ENCODE measurements at regions not wholly inside any gene's neighbourhood (a gene's known extent, or its start where the extent isn't known, plus 50 kb on each side); places are given as distances from the start of the nearest gene placed in this dataset.

DNA sequence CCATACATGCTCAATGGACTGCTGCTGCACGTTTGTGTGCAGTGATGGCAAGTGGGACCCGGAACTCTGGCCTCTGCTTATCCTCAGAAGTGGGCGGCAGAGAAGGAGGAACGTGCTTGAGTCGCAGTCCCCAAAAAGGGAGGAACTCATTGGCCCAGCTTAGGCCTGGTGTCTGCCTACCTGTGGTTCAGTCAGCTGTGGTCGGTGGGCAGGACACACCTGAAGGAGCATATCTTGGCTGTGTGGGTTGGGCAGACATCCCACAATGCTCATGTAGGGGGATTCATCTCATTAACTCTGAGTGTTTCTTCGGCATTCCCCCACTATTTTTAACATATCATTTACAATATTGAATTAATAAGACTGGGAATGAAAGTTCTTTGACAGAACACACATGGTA is 122.9 kb upstream of the IL12B start:
- no peak for DNase-seq (ENCODE audit: low read depth in 2 of 2)

DNA sequence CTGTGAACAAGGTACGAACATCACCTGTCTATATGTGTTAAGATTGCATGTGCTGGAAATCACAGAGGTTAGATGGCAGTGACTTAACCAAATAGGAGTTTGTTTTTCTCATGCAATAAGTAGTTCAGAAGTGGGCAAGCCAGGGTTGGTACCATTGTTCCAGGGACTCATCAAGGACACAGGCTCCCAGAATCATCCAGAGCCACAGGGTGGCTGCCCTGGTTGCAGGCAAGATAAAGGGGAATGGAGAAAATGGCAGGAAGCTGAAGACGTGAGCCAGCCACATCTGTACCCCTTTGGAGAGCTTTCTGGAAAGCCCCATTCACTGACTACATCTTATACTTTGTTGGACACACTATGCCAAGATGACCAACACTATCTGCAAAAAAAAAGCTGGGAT is 126.0 kb upstream of the IL12B start:
- no peak for DNase-seq (ENCODE audit: low read depth in 2 of 2)

DNA sequence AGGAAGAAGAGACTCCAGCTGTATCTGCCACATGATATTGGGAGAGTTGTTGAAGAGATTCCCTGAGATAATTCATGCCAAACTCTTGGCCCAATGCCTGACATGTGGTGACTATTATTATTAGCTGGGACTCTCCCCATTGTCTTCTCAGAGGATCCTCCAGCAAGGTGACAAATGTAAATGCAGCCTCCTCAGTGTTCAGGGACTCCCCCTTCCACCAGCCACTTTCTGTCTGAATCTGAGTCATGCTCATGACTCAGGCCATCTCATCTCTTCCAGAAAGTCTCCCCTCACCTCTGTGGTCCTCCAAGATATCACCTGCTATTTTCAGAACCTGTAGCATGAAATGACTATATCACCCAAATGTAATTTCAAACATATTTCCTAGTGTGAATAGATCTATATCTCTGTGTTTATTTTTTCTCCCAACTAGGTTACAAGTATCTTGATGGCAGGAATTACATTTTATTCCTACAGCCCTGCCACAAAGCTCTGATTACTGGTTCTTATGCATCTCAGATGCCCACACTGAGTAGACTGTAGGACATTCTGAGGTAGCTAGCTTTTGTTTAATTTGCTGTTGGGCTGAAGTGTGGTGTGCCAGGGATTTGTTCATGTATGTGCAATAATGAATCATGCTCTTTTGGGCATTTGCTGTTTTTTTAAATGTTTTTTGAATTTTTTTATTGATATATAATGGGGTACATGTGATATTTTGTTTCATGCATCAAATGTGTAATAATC is 126.6 kb upstream of the IL12B start:
- peak; percentile 43 to 54 for DNase-seq (ENCODE audit: low read depth in 2 of 2)

GRCh38 chr5:159458217-159458711 is 128.0 kb upstream of the IL12B start:
- no peak for DNase-seq (ENCODE audit: low read depth in 2 of 2)

DNA sequence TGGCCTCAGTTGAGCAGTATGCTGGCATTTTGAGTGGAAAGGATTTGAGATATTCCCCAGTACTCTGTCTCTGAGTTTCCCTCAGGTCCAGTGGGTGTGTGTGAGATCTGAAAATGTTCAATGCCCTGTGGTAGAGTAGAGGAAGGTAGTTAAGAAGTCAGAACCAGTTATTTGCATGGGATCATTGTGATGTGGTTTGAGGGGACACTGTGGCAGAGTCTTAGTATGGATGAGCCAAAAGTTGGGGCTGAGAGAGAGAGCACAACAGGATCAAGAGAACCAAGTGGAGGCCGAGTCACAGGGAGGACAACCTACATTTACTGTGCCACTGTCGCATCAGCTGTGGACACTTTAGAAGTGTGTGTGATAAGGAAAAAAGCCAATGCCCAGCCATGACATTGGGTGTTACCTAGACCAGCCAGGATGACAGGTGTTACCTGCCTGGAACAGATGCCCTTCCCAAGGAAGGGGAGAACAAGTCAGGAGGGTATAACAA is 128.9 kb upstream of the IL12B start:
- no peak for DNase-seq (ENCODE audit: low read depth in 2 of 2)

GRCh38 chr5:159459951-159460538 is 129.8 kb upstream of the IL12B start:
- DNase-seq (ENCODE audit: low read depth in 2 of 2): no peak

GRCh38 chr5:159463590-159464321 is 133.5 kb upstream of the IL12B start:
- no peak for DNase-seq (ENCODE audit: low read depth in 2 of 2)

DNA sequence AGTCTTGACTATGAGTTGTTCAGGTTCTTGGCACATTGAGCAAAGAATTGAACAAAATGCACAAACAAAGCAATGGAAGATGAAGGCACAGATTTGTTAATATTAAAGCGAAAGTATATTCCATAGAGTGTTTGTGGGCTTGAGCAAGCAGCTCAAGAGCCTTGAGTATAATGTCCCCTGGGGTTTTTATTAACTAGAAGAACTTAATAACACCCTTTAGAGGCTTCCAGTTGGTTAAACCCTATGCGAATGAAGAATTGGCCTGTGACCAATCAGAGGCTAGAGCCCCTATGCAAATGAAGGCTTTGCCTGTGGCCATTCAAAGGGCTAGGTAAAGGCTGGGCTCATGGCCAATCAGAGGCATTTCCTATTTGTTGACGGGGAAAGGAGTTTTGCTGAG is 135.3 kb upstream of the IL12B start:
- DNase-seq (ENCODE audit: low read depth in 2 of 2): no peak

DNA sequence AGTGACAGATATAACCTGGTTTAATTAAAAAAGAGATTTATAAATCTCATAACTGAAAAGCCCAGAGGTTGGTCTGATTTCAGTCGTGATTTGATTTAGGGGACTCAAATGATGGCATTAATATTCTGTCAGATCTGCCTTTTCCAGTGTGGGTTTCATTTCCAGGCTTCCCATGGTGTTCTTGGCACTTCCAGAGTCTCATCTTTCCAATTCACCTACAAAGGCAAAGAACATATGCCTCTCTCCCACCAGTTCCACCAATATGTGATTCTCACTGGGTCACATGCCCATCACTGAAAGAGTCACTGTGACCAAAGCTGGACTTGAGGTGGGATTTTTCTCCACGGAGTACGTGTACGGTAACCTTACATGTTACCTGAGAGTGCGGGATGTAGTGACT is 137.4 kb upstream of the IL12B start:
- DNase-seq (ENCODE audit: low read depth in 2 of 2): no peak

DNA sequence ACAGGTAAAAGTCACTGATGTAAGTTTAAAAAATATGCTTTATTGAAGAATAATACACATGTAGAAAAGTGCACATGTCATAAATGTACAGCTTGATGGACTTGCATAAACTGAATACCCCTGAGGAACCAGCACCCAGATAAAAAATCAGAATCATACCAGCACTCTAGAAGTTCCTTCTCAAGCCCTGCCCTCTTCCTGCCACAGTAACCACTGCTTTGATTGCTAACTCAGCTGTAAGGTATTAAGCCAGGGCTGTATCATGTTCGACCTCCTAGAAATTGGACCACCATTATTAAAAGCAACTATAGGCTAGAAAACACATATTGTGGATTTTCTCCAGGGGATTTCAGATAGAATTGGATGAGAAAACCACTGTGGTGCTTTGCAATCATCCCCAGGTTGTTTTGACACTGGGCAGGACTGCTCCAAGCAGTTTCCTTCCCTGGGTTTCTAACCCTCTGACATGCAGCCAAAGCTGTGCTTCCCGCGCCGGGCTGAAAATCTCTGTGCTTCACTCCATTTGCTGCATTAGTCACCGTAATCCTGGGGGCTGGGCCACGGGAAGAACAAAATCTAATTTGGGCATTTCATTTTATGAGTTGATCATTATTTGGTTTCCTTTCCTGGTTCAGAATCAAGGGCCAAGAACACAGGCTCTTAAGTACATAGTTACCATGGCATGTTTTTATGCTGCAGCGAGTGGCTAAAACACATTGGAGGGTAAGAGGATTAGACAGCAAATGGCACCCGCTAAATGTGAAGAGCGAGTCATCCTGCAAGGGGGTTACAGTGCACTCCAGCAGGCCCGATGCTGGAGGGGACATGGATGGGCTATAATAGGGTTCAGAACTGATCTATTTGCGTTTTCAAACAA is 139.4 kb upstream of the IL12B start:
- DNase-seq (ENCODE audit: low read depth in 2 of 2): no peak

- no peak for DNase-seq (ENCODE audit: low read depth in 2 of 2)
These were observed 141.6 kb upstream of the IL12B start for GRCh38 chr5:159471904-159472303.

DNA sequence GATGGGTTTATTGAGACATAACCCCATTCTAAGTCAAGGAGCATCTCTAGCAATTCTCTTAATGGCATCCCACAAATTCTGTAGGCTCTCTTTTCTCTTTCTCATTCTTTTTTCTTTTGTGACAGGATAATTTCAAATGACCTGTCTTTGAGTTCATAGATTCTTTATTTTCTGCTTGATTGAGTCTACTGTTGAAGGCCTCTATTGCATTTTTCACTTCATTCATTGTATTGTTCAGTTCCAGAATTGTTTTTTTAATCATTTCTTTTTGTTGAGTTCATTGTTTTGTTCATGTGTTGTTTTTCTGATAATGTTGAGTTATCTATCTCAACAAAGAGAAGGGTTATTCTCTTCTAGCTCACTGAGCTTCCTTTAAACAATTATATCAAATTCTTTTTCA is 144.7 kb upstream of the IL12B start:
- DNase-seq (ENCODE audit: low read depth in 2 of 2): no peak

DNA sequence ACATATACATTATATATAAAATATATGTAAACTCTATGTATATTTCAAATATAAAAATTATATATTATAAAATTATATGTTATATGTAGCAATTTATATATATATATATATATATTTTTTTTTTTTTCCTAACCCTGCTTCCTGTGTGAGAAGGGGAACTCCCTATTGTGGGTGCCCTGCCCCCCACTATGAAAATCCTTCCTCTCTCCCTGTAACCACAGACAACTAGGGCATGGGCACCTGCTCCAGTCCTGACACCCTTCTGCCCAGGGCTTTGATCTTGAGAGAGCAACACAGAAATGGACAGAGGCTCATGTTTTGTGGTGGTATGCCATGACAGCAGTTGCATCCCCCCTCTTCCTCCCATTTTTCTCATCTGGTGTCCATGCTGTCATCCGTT is 148.7 kb upstream of the IL12B start:
- no peak for DNase-seq (ENCODE audit: low read depth in 2 of 2)

DNA sequence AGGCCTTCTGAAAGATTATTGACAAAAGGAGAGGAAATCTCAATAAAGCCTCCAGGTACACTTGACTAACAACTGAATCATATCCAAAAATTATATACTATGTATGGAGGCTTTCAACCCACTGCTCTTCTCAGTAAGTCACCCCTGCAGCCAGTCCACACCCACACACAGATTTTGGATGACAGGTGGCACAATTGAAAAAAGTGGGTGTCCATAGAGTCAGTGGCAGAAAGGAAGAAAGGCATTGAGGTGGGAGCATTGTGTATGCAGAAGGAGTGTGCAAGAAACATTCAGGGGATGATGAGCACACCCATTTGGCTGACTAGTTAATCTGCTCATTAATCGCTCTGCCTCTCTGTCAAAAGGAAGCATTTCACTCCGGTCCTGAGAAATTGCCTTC is 150.6 kb upstream of the IL12B start:
- DNase-seq (ENCODE audit: low read depth in 2 of 2): no peak

- no peak for DNase-seq (ENCODE audit: low read depth in 2 of 2)
These were observed 151.5 kb upstream of the IL12B start for GRCh38 chr5:159481751-159482150.

DNA sequence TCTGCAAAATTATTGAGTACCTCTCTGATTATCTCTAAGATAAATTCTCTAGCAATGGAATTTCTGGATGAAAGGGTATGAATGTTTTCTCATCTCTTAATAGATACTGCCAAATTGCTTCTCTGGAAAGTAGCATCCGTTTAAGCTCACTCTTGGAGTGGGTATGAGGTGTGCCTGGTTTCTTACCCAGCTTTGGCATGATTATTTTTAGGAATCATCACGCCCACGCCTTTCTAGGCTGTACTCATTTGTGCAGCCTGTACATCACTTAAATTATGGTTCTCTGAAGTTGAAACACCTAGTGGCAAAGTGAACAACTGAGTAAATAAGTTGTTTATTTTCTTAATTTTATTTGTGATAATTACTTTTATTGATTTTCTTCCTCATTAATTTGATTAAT is 156.5 kb upstream of the IL12B start:
- no peak for DNase-seq (ENCODE audit: low read depth in 2 of 2)

DNA sequence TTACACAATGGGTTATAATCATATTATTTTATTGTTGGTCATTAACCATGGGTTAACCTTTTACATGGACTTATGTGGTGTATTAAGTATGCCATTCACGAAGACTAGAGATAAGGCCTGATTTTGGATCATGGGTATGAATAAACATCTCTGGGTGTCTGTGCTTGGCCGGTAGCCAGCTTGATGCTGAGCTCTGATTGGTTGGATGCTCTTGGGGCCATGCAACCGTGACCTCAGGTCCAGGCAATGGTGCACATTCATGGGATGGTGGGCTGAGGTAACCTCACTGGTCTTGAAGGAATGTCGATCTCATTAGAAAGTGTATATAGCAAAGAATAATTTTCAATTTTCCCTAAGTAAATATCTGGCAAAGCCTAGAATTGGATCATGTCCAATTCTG is 158.2 kb upstream of the IL12B start:
- no peak for DNase-seq (ENCODE audit: low read depth in 2 of 2)

- DNase-seq (ENCODE audit: low read depth in 2 of 2): no peak
These were observed 159.5 kb upstream of the IL12B start for GRCh38 chr5:159489779-159490178.

GRCh38 chr5:159490507-159490906 is 160.2 kb upstream of the IL12B start:
- no peak for DNase-seq (ENCODE audit: low read depth in 2 of 2)

DNA sequence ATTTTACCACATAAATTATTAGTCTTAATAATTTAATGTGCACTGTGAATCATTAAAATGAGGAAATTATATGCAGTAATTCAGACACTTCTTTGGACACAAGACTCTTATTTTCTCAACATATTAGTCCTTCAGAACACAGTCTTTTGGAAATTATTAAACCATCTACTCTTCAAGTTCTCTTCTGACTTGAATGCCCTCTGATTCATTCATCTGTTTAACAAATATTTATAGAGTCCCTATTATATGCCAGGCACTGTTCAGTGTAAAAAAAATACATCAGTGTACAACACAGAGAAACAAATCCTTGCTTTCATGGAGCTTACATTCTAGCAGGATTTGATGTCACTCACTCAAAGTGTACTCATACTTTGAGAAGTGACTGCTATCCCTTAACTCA is 163.4 kb upstream of the IL12B start:
- no peak for DNase-seq (ENCODE audit: low read depth in 2 of 2)

GRCh38 chr5:159496773-159497172 is 166.5 kb upstream of the IL12B start:
- DNase-seq (ENCODE audit: low read depth in 2 of 2): no peak

GRCh38 chr5:159497221-159497620 is 166.9 kb upstream of the IL12B start:
- DNase-seq (ENCODE audit: low read depth in 2 of 2): no peak
